ENCODE measurements at regions not wholly inside any gene's neighbourhood (a gene's known extent, or its start where the extent isn't known, plus 50 kb on each side); places are given as distances from the start of the nearest gene placed in this dataset.

GRCh38 chr19:29273000-29273640, 60.2 kb upstream of the UQCRFS1 start:
- Histone ChIP-seq H3K4me3 (ENCODE audit: low read depth, low read length) (no peak overlapping the region), H3K27me3 (replicated peaks) (no peaks in the 10 kb centered on the region), H3K36me3 (replicated peaks) (no peaks in the 10 kb centered on the region), H3K27ac (no peak overlapping the region)
- no peak for DNase-seq
- TF ChIP-seq CTCF (IDR thresholded peaks at IDR 0.05; ENCODE audit: low read depth, low read length, missing control alignments) = no peak
- in situ Hi-C loops (cut with HindIII; ENCODE audit: low pct_ligation_motif_present, low sequenced_read_pairs) = no loop called here

GRCh38 chr19:29275266-29275665, 62.3 kb upstream of the UQCRFS1 start:
- Histone ChIP-seq H3K4me3 (ENCODE audit: low read depth, low read length) (no peak overlapping the region), H3K27ac (no peak overlapping the region), H3K27me3 (replicated peaks) (no peaks in the 10 kb centered on the region), H3K36me3 (replicated peaks) (no peaks in the 10 kb centered on the region)
- in situ Hi-C loops (cut with HindIII; ENCODE audit: low pct_ligation_motif_present, low sequenced_read_pairs) = no loop called here
- no peak for DNase-seq
- TF ChIP-seq CTCF (IDR thresholded peaks at IDR 0.05; ENCODE audit: low read depth, low read length, missing control alignments) = no peak

GRCh38 chr19:29277102-29277501, 64.2 kb upstream of the UQCRFS1 start:
- DNase-seq = no peak
- no peak for TF ChIP-seq CTCF (IDR thresholded peaks at IDR 0.05; ENCODE audit: low read depth, low read length, missing control alignments)
- Histone ChIP-seq H3K27me3 (replicated peaks) (no peaks in the 10 kb centered on the region), H3K4me3 (ENCODE audit: low read depth, low read length) (no peak overlapping the region), H3K27ac (no peak overlapping the region), H3K36me3 (replicated peaks) (no peaks in the 10 kb centered on the region)
- in situ Hi-C loops (cut with HindIII; ENCODE audit: low pct_ligation_motif_present, low sequenced_read_pairs) = no loop called here

- no peak for DNase-seq
- TF ChIP-seq CTCF (IDR thresholded peaks at IDR 0.05; ENCODE audit: low read depth, low read length, missing control alignments) = no peak
- H3K36me3 ChIP-seq (replicated peaks) = no peaks in the 10 kb centered on the region
- H3K27me3 ChIP-seq (replicated peaks) = no peaks in the 10 kb centered on the region
- H3K4me3 ChIP-seq (ENCODE audit: low read depth, low read length) = no peak overlapping the region
- no peak overlapping the region for H3K27ac ChIP-seq
- in situ Hi-C loops (cut with HindIII; ENCODE audit: low pct_ligation_motif_present, low sequenced_read_pairs) = no loop called here
These were observed 65.8 kb upstream of the UQCRFS1 start for GRCh38 chr19:29278716-29279115.

GRCh38 chr19:29283366-29283765, 70.4 kb upstream of the UQCRFS1 start:
- in situ Hi-C loops (cut with HindIII; ENCODE audit: low pct_ligation_motif_present, low sequenced_read_pairs) = no loop called here
- no peak for DNase-seq
- Histone ChIP-seq H3K27me3 (replicated peaks) (no peaks in the 10 kb centered on the region), H3K4me3 (ENCODE audit: low read depth, low read length) (no peak overlapping the region), H3K36me3 (replicated peaks) (no peaks in the 10 kb centered on the region), H3K27ac (no peak overlapping the region)
- TF ChIP-seq CTCF (IDR thresholded peaks at IDR 0.05; ENCODE audit: low read depth, low read length, missing control alignments) = no peak

- in situ Hi-C loops (cut with HindIII; ENCODE audit: low pct_ligation_motif_present, low sequenced_read_pairs) = no loop called here
- no peak overlapping the region for H3K4me3 ChIP-seq (ENCODE audit: low read depth, low read length)
- no peak for DNase-seq
- no peaks in the 10 kb centered on the region for H3K36me3 ChIP-seq (replicated peaks)
- H3K27ac ChIP-seq = no peak overlapping the region
- H3K27me3 ChIP-seq (replicated peaks) = no peaks in the 10 kb centered on the region
- TF ChIP-seq CTCF (IDR thresholded peaks at IDR 0.05; ENCODE audit: low read depth, low read length, missing control alignments) = no peak
These were observed 72.3 kb upstream of the UQCRFS1 start for GRCh38 chr19:29285187-29285687.

Data from brain microvascular endothelial cell (primary cell).